Esophagus (tissue), 2 donors: ENCODE measurements at regions not wholly inside any gene's neighbourhood (a gene's known extent, or its start where the extent isn't known, plus 50 kb on each side); places are given as distances from the start of the nearest gene placed in this dataset.
"Not testable (repeated sequence)": the region's sequence is repeated elsewhere in the genome, so short reads cannot be mapped to it uniquely, and the experiment has no call there.

Experiments used
- H3K27ac ChIP-seq, 2 donors: one replicate each; pipeline ENCODE4 v1.5.1; 2013; ENCODE audit warnings: low read depth in 2 of 2, mild to moderate bottlenecking in 2 of 2, inconsistent platforms in 1 of 2, low read length in 1 of 2, moderate library complexity in 1 of 2
- H3K27me3 ChIP-seq, 2 donors: one replicate each; pipeline ENCODE4 v1.6.1; 2013; ENCODE audit warnings: low read length in 2 of 2, control low read depth in 1 of 2, mild to moderate bottlenecking in 1 of 2; ENCODE audit not compliant: insufficient read depth in 2 of 2, control insufficient read depth in 1 of 2
- H3K36me3 ChIP-seq, 2 donors: one replicate each; pipeline ENCODE4 v1.6.1; 2013; ENCODE audit warnings: low read length in 1 of 2; ENCODE audit not compliant: control insufficient read depth in 2 of 2, insufficient read depth in 2 of 2
- H3K4me1 ChIP-seq, 2 donors: one replicate each; pipeline ENCODE4 v1.6.1; 2013; ENCODE audit warnings: low read length in 1 of 2; ENCODE audit not compliant: control insufficient read depth in 2 of 2, insufficient read depth in 2 of 2
- H3K4me3 ChIP-seq, 2 donors: one replicate each; pipeline ENCODE4 v1.5.1; 2013; ENCODE audit warnings: low read length in 2 of 2, mild to moderate bottlenecking in 2 of 2, low read depth in 1 of 2, moderate library complexity in 1 of 2
- H3K9me3 ChIP-seq, 2 donors: one replicate each; pipeline ENCODE4 v1.6.1; 2013; ENCODE audit warnings: mild to moderate bottlenecking in 2 of 2, low read depth in 1 of 2, low read length in 1 of 2, moderate library complexity in 1 of 2; ENCODE audit not compliant: control insufficient read depth in 2 of 2, insufficient read depth in 1 of 2
- WGBS, 2 donors: extraction: QIAGEN DNeasy Blood & Tissue Kit; methylation state at CpG; one replicate each; pipeline ENCODE4 v1.1.7; 2013; 5-methylcytosine and 5-hydroxymethylcytosine counted together
- donor health status: healthy with polysubstance abuse.
- donor health status: Bipolar disorder and iron deficiency.

GRCh38 chr6:159392695-159393094 lies 223.5 kb downstream of the FNDC1 start:
- H3K9me3 ChIP-seq, H3K4me3 ChIP-seq, H3K36me3 ChIP-seq, H3K27me3 ChIP-seq, H3K4me1 ChIP-seq, H3K27ac ChIP-seq: not testable (repeated sequence)
- 78 to 80% methylated on average over 3 of the region's 3 CpGs for WGBS, 2 donors

GRCh38 chr6:159390381-159390780 lies 221.2 kb downstream of the FNDC1 start:
- Histone ChIP-seq H3K36me3 (no peaks in the 10 kb centered on the region), H3K4me1 (no peaks in the 10 kb centered on the region), H3K27ac (no peak overlapping the region), H3K9me3 (no peaks in the 10 kb centered on the region), H3K27me3 (no peaks in the 10 kb centered on the region), H3K4me3 (no peak overlapping the region)
- 51 to 69% methylated on average over 3 of the region's 3 CpGs for WGBS, 2 donors

- Histone ChIP-seq H3K4me3 (no peak overlapping the region), H3K27me3 (no peaks in the 10 kb centered on the region), H3K4me1 (no peaks in the 10 kb centered on the region), H3K36me3 (no peaks in the 10 kb centered on the region), H3K9me3 (no peaks in the 10 kb centered on the region), H3K27ac (no peak overlapping the region)
- 23 to 30% methylated on average over 3 of the region's 3 CpGs for WGBS, 2 donors
These were observed 220.5 kb downstream of the FNDC1 start for GRCh38 chr6:159389695-159390094.

- peaks cover 0 to 3% of the 10 kb centered on the region in 2 donors for H3K4me1 ChIP-seq
- 83 to 95% methylated on average over 1 of the region's 1 CpG for WGBS, 2 donors
- no peak overlapping the region for H3K4me3 ChIP-seq
- H3K9me3 ChIP-seq: no peaks in the 10 kb centered on the region
- no peak overlapping the region for H3K27ac ChIP-seq
- H3K27me3 ChIP-seq: no peaks in the 10 kb centered on the region
- no peaks in the 10 kb centered on the region for H3K36me3 ChIP-seq
These were observed 210.9 kb downstream of the FNDC1 start for GRCh38 chr6:159380114-159380513.

- Histone ChIP-seq H3K4me3 (no peak overlapping the region), H3K9me3 (no peaks in the 10 kb centered on the region), H3K27ac (no peak overlapping the region), H3K36me3 (no peaks in the 10 kb centered on the region), H3K4me1 (peaks cover 0 to 3% of the 10 kb centered on the region in 2 donors), H3K27me3 (no peaks in the 10 kb centered on the region)
- 74 to 79% methylated on average over 10 of the region's 10 CpGs for WGBS, 2 donors
These were observed 209.5 kb downstream of the FNDC1 start for GRCh38 chr6:159378411-159379328.

- Histone ChIP-seq H3K4me3 (no peak overlapping the region), H3K9me3 (no peaks in the 10 kb centered on the region), H3K27me3 (no peaks in the 10 kb centered on the region), H3K27ac (no peak overlapping the region), H3K36me3 (no peaks in the 10 kb centered on the region), H3K4me1 (peaks cover 0 to 3% of the 10 kb centered on the region in 2 donors)
- 44 to 60% methylated on average over 9 of the region's 9 CpGs for WGBS, 2 donors
These were observed 207.4 kb downstream of the FNDC1 start for GRCh38 chr6:159376516-159377158.

- Histone ChIP-seq H3K36me3 (no peaks in the 10 kb centered on the region), H3K4me3 (no peak overlapping the region), H3K9me3 (peaks cover 2 to 5% of the 10 kb centered on the region in 2 donors), H3K27me3 (no peaks in the 10 kb centered on the region), H3K4me1 (peaks cover 0 to 3% of the 10 kb centered on the region in 2 donors), H3K27ac (no peak overlapping the region)
- 88 to 94% methylated on average over 19 of the region's 19 CpGs for WGBS, 2 donors
These were observed 205.8 kb downstream of the FNDC1 start for GRCh38 chr6:159375014-159375413.

- Histone ChIP-seq H3K9me3 (peaks cover 2 to 5% of the 10 kb centered on the region in 2 donors), H3K4me1 (no peaks in the 10 kb centered on the region), H3K4me3 (no peak overlapping the region), H3K36me3 (no peaks in the 10 kb centered on the region), H3K27me3 (no peaks in the 10 kb centered on the region), H3K27ac (no peak overlapping the region)
- WGBS, 2 donors: 84 to 89% methylated on average over 6 of the region's 6 CpGs
These were observed 204.5 kb downstream of the FNDC1 start for GRCh38 chr6:159373670-159374069.

GRCh38 chr6:159372333-159372732 lies 203.1 kb downstream of the FNDC1 start:
- H3K27ac ChIP-seq: no peak overlapping the region
- no peaks in the 10 kb centered on the region for H3K4me1 ChIP-seq
- 78 to 79% methylated on average over 2 of the region's 2 CpGs for WGBS, 2 donors

More at GRCh38 chr6:159372333-159372732, 203.1 kb downstream of the FNDC1 start:
- Histone ChIP-seq H3K9me3 (peaks cover 2 to 5% of the 10 kb centered on the region in 2 donors), H3K4me3 (no peak overlapping the region), H3K36me3 (no peaks in the 10 kb centered on the region), H3K27me3 (no peaks in the 10 kb centered on the region)
